Heart right ventricle (tissue), 16 donors: ENCODE measurements at regions not wholly inside any gene's neighbourhood (a gene's known extent, or its start where the extent isn't known, plus 50 kb on each side); places are given as distances from the start of the nearest gene placed in this dataset.

ENCODE experiments used
- ATAC-seq, 8 donors: fragments of 200-7000 bp; cut with Tn5 transposase; one replicate each; pipeline ENCODE4 v1.9.1; 2020; ENCODE audit warnings: mild to moderate bottlenecking in 8 of 8, moderate library complexity in 8 of 8, moderate number of reproducible peaks in 1 of 8
- DNase-seq, 2 donors: peaks; one replicate each; pipeline ENCODE4 v3.0.0-alpha.2; 2020
- H3K27ac ChIP-seq, 10 donors: fragments of 200-600 bp; sonication (generic) in 2 of 10; one replicate each; pipeline versions ENCODE4 v1.5.0 to v1.8.0; 2020 to 2022; ENCODE audit warnings: mild to moderate bottlenecking in 3 of 10
- H3K27me3 ChIP-seq, 7 donors: fragments of 200-600 bp; one replicate each; pipeline ENCODE4 v1.8.0; 2021 to 2022; ENCODE audit warnings: mild to moderate bottlenecking in 2 of 7
- H3K36me3 ChIP-seq, 9 donors: fragments of 200-600 bp; sonication (generic) in 1 of 9; one replicate each; pipeline versions ENCODE4 v1.5.0 to v1.8.0; 2020 to 2022; ENCODE audit warnings: mild to moderate bottlenecking in 2 of 9
- H3K4me1 ChIP-seq, 9 donors: fragments of 200-600 bp; sonication (generic) in 1 of 9; one replicate each; pipeline versions ENCODE4 v1.5.0 to v1.8.0; 2020 to 2022; ENCODE audit warnings: mild to moderate bottlenecking in 4 of 9
- H3K4me3 ChIP-seq, 10 donors: fragments of 200-600 bp; sonication (generic) in 2 of 10; one replicate each; pipeline versions ENCODE4 v1.5.0 to v1.8.0; 2020 to 2022; ENCODE audit warnings: mild to moderate bottlenecking in 7 of 10, moderate library complexity in 2 of 10
- H3K9me3 ChIP-seq, 11 donors: fragments of 200-600 bp in 10 of 11; sonication (generic) in 2 of 11; one replicate each; pipeline versions ENCODE4 v1.5.0 to v1.8.0; 2013 to 2022; ENCODE audit warnings: mild to moderate bottlenecking in 2 of 11, control low read depth in 1 of 11, moderate library complexity in 1 of 11
- CTCF ChIP-seq, 9 donors: fragments of 200-600 bp; sonication (generic) in 2 of 9; IDR thresholded peaks; one replicate each; pipeline versions ENCODE4 v1.5.0 to v1.8.0; 2021 to 2022; ENCODE audit warnings: antibody characterized with exemption in 9 of 9, mild to moderate bottlenecking in 5 of 9, moderate library complexity in 1 of 9
- whole genome bisulfite sequencing, 2 donors: extraction: QIAGEN DNeasy Blood & Tissue Kit; methylation state at CpG; one replicate each; pipeline ENCODE4 v1.1.7; 2013; ENCODE audit warnings: inconsistent platforms in 1 of 2; 5-methylcytosine and 5-hydroxymethylcytosine counted together
- intact Hi-C, 10 donors: fragments of 100-400 bp; cut with DNase I; formaldehyde crosslinking; loops; one replicate each; pipeline versions ENCODE4 v1.11.1 to v1.14.2; 2022
- donor health status: Arrhythmogenic right ventricular cardiomyopathy.
- donor health status: ischemic (EF 13 %, LVEDD 7.1; RV severe dilation, severe dysfunction).
- donor health status: healthy with polysubstance abuse.
- donor health status: DM: no; HTN: yes; CAD: no.
- donor health status: DM: no; HTN: no; CAD: no.
- donor health status: ischemic (EF 25% LVEDD 6.9; RV normal size, moderate dysfunction).
- donor health status: ischemic (EF 25% LVEDD 5.7; RV mildly dilated, moderate dysfunction).
- donor health status: healthy.
- donor health status: DM: yes; HTN: yes; CAD: no.
- donor health status: Ischemic cardiomyopathy.
- donor health status: ischemic (EF 35%, LVEDD 5.7; RV mildly dilated, moderate dysfunction).
- donor health status: nonischemic (EF 11% LVEDD 7.7; RV severe dilation, severe dysfunction).
- donor health status: DM: yes; HTN: yes; CAD: no.
- donor health status: PGD.
- donor health status: ischemic (EF 29% LVEDD 5.4; RV normal size, mild dysfunction).
- donor health status: nonischemic (EF 23%, LVEDD 6.1; RV moderate dilation, normal function).

- ATAC-seq (no peak), DNase-seq (no peak)
- H3K4me1 ChIP-seq: no peaks in the 10 kb centered on the region
- H3K27ac ChIP-seq: no peak overlapping the region
- H3K9me3 ChIP-seq: no peaks in the 10 kb centered on the region
- H3K27me3 ChIP-seq: peaks cover 0 to 55% (median 16%) of the 10 kb centered on the region in 7 donors
- H3K36me3 ChIP-seq: no peaks in the 10 kb centered on the region
- WGBS, 2 donors: 88 to 93% methylated on average over 1 of the region's 1 CpG
- no peak for TF ChIP-seq CTCF (IDR thresholded peaks at IDR 0.05)
- intact Hi-C loops: no loop called here
- H3K4me3 ChIP-seq: no peak overlapping the region
Measured at GRCh38 chr2:239857591-239857990, 167.6 kb downstream of the NDUFA10 start.

GRCh38 chr2:239856620-239857285 lies 168.4 kb downstream of the NDUFA10 start:
- Histone ChIP-seq H3K36me3 (no peaks in the 10 kb centered on the region), H3K4me3 (no peak overlapping the region), H3K27me3 (peaks cover 0 to 55% (median 16%) of the 10 kb centered on the region in 7 donors), H3K4me1 (no peaks in the 10 kb centered on the region), H3K9me3 (peaks cover 0 to under 1% (median 0%) of the 10 kb centered on the region in 11 donors), H3K27ac (no peak overlapping the region)
- TF ChIP-seq CTCF (IDR thresholded peaks at IDR 0.05): no peak
- ATAC-seq (no peak), DNase-seq (no peak)
- 95 to 96% methylated on average over 8 of the region's 8 CpGs for WGBS, 2 donors
- intact Hi-C loops: no loop called here

- Histone ChIP-seq H3K4me1 (no peaks in the 10 kb centered on the region), H3K4me3 (no peak overlapping the region), H3K27me3 (peaks cover 0 to 55% (median 16%) of the 10 kb centered on the region in 7 donors), H3K9me3 (peaks cover 0 to 8% (median 2%) of the 10 kb centered on the region in 11 donors), H3K36me3 (no peaks in the 10 kb centered on the region), H3K27ac (no peak overlapping the region)
- 77 to 82% methylated on average over 10 of the region's 10 CpGs for WGBS, 2 donors
- intact Hi-C loops: no loop called here
- no peak for ATAC-seq
- no peak for DNase-seq
- TF ChIP-seq CTCF (IDR thresholded peaks at IDR 0.05): no peak
Measured at GRCh38 chr2:239855863-239856587, 169.1 kb downstream of the NDUFA10 start.

- no peak for TF ChIP-seq CTCF (IDR thresholded peaks at IDR 0.05)
- Histone ChIP-seq H3K9me3 (peaks cover 0 to 22% (median 11%) of the 10 kb centered on the region in 11 donors), H3K27me3 (peaks cover 0 to 52% (median 16%) of the 10 kb centered on the region in 7 donors), H3K27ac (no peak overlapping the region), H3K4me1 (no peaks in the 10 kb centered on the region), H3K36me3 (no peaks in the 10 kb centered on the region), H3K4me3 (no peak overlapping the region)
- no peak for ATAC-seq
- no peak for DNase-seq
- 84% methylated on average over 5 of the region's 5 CpGs for WGBS, 2 donors
- intact Hi-C loops: no loop called here
Measured at GRCh38 chr2:239854596-239854995, 170.5 kb downstream of the NDUFA10 start.
